ENCODE measurements at regions not wholly inside any gene's neighbourhood (a gene's known extent, or its start where the extent isn't known, plus 50 kb on each side); places are given as distances from the start of the nearest gene placed in this dataset.

DNA sequence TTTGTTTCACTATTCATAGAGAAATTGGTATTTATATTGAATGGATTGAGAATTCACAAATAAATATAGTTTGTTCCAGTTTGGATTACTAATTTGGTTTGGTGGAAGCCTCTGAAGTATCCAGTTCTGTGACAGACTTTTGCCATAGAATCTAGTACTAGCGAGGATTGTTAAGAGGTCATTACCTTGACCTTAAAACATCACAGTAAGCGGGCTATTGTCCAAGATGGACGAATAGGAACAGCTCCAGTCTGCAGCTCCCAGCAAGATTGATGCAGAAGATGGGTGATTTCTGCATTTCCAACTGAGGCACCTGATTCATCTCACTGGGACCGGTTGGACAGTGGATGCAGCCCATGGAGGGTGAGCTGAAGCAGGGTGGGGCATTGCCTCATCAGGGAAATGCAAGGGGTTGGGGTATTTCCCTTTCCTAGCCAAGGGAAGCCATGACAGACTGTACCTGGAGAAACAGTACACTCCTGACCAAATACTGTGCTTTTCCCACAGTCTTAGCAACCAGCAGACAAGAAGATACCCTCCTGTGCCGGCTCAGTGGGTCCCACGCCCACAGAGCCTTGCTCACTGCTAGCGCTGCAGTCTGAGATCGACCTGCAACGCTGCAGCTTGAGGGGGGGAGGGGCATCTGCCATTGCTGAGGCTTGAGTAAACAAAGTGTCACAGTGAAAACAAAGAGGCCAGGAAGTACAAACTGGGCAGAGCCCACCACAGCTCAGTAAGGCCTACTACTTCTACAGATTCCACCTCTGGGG lies 66.4 kb upstream of the NEDD9 start (continued):
- TF ChIP-seq, protein P1, sequence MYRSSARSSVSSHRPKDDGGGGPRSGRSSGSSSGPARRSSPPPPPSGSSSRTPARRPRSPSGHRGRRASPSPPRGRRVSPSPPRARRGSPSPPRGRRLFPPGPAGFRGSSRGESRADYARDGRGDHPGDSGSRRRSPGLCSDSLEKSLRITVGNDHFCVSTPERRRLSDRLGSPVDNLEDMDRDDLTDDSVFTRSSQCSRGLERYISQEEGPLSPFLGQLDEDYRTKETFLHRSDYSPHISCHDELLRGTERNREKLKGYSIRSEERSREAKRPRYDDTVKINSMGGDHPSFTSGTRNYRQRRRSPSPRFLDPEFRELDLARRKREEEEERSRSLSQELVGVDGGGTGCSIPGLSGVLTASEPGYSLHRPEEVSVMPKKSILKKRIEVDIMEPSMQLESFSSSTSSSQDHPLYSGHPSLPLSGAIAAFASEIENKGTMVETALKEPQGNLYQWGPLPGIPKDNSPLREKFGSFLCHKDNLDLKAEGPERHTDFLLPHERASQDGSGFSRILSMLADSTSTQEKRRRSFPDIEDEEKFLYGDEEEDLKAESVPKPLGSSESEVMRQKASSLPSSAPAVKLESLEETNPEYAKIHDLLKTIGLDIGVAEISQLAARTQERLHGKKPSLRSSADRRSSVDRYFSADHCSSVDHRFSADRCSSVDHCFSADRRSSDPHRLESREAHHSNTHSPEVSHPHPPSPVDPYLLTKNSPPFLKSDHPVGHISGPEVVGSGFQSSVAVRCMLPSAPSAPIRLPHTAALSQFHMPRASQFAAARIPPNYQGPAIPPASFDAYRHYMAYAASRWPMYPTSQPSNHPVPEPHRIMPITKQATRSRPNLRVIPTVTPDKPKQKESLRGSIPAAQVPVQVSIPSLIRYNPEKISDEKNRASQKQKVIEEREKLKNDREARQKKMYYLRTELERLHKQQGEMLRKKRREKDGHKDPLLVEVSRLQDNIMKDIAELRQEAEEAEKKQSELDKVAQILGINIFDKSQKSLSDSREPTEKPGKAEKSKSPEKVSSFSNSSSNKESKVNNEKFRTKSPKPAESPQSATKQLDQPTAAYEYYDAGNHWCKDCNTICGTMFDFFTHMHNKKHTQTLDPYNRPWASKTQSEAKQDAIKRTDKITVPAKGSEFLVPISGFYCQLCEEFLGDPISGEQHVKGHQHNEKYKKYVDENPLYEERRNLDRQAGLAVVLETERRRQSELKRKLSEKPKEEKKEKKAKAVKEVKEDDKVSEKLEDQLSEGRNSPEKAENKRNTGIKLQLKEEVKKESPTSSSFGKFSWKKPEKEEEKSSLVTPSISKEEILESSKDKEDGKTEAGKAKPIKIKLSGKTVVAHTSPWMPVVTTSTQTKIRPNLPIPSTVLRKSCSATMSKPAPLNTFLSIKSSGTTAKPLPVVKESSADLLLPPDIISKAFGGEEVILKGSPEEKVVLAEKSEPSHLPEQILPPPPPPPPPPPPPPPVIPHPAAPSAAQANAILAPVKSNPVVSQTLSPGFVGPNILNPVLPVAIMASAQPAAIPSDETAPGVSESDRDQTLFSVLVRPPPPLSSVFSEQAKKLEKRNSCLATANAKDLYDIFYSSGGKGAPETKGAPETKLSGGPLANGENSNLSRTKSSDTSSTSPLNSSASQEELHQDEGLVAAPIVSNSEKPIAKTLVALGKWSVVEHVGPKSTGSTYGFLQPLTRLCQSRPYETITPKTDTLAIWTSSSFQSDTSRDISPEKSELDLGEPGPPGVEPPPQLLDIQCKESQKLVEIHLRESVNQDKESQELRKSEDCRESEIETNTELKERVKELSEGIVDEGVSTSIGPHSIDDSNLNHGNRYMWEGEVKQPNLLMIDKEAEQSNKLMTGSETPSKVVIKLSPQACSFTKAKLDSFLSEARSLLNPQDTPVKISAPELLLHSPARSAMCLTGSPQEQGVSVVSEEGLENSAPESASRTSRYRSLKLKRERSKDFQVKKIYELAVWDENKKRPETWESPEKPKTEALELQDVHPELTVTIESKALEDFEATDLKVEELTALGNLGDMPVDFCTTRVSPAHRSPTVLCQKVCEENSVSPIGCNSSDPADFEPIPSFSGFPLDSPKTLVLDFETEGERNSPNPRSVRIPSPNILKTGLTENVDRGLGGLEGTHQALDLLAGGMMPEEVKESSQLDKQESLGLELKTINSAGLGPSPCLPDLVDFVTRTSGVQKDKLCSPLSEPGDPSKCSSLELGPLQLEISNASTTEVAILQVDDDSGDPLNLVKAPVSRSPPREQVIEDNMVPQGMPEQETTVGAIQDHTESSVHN (CRISPR knock-in tag; IDR thresholded peaks at IDR 0.05) = no peak
- TF ChIP-seq ZNF138 (CRISPR knock-in tag; IDR thresholded peaks at IDR 0.05; ENCODE audit: low read depth) (no peak), JDP2 (CRISPR knock-in tag; IDR thresholded peaks at IDR 0.05; ENCODE audit: borderline replicate concordance) (no peak), ZNF280D (CRISPR knock-in tag; IDR thresholded peaks at IDR 0.05) (peak; percentile 88; the same call in 1 of the 2 replicates), ZNF792 (CRISPR knock-in tag; IDR thresholded peaks at IDR 0.05) (peak; percentile 96), ZNF644 (CRISPR knock-in tag; IDR thresholded peaks at IDR 0.05; ENCODE audit: low read depth) (peak; percentile 74), THYN1 (CRISPR knock-in tag; IDR thresholded peaks at IDR 0.05; ENCODE audit: borderline replicate concordance, low read depth) (no peak), HHEX (CRISPR knock-in tag; IDR thresholded peaks at IDR 0.05) (peak; percentile 45; the same call in 1 of the 2 replicates), ZNF550 (CRISPR knock-in tag; IDR thresholded peaks at IDR 0.05; ENCODE audit: borderline replicate concordance) (no peak)
- TF ChIP-seq, protein P2, sequence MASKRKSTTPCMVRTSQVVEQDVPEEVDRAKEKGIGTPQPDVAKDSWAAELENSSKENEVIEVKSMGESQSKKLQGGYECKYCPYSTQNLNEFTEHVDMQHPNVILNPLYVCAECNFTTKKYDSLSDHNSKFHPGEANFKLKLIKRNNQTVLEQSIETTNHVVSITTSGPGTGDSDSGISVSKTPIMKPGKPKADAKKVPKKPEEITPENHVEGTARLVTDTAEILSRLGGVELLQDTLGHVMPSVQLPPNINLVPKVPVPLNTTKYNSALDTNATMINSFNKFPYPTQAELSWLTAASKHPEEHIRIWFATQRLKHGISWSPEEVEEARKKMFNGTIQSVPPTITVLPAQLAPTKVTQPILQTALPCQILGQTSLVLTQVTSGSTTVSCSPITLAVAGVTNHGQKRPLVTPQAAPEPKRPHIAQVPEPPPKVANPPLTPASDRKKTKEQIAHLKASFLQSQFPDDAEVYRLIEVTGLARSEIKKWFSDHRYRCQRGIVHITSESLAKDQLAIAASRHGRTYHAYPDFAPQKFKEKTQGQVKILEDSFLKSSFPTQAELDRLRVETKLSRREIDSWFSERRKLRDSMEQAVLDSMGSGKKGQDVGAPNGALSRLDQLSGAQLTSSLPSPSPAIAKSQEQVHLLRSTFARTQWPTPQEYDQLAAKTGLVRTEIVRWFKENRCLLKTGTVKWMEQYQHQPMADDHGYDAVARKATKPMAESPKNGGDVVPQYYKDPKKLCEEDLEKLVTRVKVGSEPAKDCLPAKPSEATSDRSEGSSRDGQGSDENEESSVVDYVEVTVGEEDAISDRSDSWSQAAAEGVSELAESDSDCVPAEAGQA (IDR thresholded peaks at IDR 0.05; ENCODE audit: low read depth) = peak; percentile 85
- TF ChIP-seq, protein P2 (CRISPR knock-in tag; IDR thresholded peaks at IDR 0.05; ENCODE audit: borderline replicate concordance) = peak; percentile 47; the same call in 1 of the 2 replicates

Measured in HepG2 (cell line).